GM12878 (cell line): ENCODE measurements at regions not wholly inside any gene's neighbourhood (a gene's known extent, or its start where the extent isn't known, plus 50 kb on each side); places are given as distances from the start of the nearest gene placed in this dataset.

Experiments
- BCLAF1 ChIP-seq: fragments of 450-650 bp; IDR thresholded peaks from 2 replicates; pipeline ENCODE4 v1.6.1; 2017; ENCODE audit warnings: antibody characterized with exemption, mild to moderate bottlenecking, moderate library complexity
- CEBPZ ChIP-seq: fragments of 150-350 bp; IDR thresholded peaks from 2 replicates; pipeline ENCODE4 v1.6.1; 2016; ENCODE audit warnings: low read depth, low read length
- EED ChIP-seq: sonication (generic); IDR thresholded peaks from 2 replicates; pipeline ENCODE4 v1.6.1; 2016; ENCODE audit warnings: antibody characterized with exemption, low read depth
- POLR2A ChIP-seq: IDR thresholded peaks from 2 replicates; pipeline ENCODE4 v1.6.1; 2011; ENCODE audit warnings: low read depth, mild to moderate bottlenecking, low read length
- SMAD5 ChIP-seq: IDR thresholded peaks from 2 replicates; pipeline ENCODE4 v1.6.1; 2016; ENCODE audit warnings: antibody characterized with exemption, low read depth
- ZNF592 ChIP-seq: fragments of 450-650 bp; IDR thresholded peaks from 2 replicates; pipeline ENCODE4 v1.6.1; 2017; ENCODE audit warnings: mild to moderate bottlenecking, moderate library complexity
- ZNF687 ChIP-seq: fragments of 450-650 bp; IDR thresholded peaks from 2 replicates; pipeline ENCODE4 v1.6.1; 2017; ENCODE audit warnings: mild to moderate bottlenecking, moderate library complexity

GRCh38 chr13:22690756-22691155, 490.0 kb upstream of the SGCG start (continued):
- TF ChIP-seq ZNF592 (no peak), ZNF687 (no peak), CEBPZ (no peak), BCLAF1 (no peak), SMAD5 (no peak), POLR2A (no peak), EED (no peak)
